ENCODE measurements at regions not wholly inside any gene's neighbourhood (a gene's known extent, or its start where the extent isn't known, plus 50 kb on each side); places are given as distances from the start of the nearest gene placed in this dataset.

DNA sequence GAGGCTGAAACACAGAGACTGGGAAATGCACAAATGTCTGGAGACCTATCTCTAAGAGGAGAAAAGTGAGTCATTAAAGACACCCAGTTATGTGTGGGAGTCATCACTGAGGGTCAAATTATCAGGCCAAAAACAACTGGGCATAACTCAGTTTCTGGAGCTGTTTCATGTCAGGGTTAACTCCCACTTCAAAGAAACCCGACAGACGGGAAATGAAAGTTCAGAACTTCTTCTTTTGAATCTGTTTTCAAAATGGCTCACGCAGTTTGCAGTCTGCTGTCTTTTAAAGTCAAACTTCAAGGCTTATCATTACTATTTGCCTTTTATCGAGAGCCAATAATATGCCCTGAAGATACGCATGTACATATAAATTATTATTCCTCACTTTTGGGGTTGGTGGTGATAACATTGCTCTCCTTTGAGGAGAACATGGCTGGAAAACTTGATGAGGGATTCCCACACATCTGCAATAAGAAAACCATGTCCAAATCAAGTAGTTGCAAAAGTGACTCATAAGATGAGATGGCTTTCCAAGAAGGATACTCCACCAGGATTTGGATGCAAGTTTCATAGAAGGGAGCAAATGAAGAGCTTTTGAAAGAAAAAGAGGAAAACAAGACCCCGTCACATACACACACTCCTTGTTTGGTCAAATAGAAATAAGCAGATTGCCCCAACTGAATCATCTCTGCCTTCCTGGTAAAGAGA, 341.4 kb downstream of the ADAMTS20 start (continued):
- no peak for TF ChIP-seq GRHL2 (CRISPR knock-in tag; IDR thresholded peaks at IDR 0.05; ENCODE audit: insufficient replicate concordance, severe bottlenecking)
- TF ChIP-seq ATF2 (CRISPR knock-in tag; IDR thresholded peaks at IDR 0.05; ENCODE audit: borderline replicate concordance, low read depth): no peak
- no peak for TF ChIP-seq ZNF532 (CRISPR knock-in tag; IDR thresholded peaks at IDR 0.05; ENCODE audit: borderline replicate concordance)

GRCh38 chr12:43208627-43209026, 343.4 kb downstream of the ADAMTS20 start:
- TF ChIP-seq ZNF423 (CRISPR knock-in tag; IDR thresholded peaks at IDR 0.05) (no peak), AFF4 (CRISPR knock-in tag; IDR thresholded peaks at IDR 0.05; ENCODE audit: borderline replicate concordance) (no peak), JUN (CRISPR knock-in tag; IDR thresholded peaks at IDR 0.05) (no peak), ZNF425 (CRISPR knock-in tag; conservative IDR thresholded peaks at IDR 0.05) (no peak)
- TF ChIP-seq, protein P1, sequence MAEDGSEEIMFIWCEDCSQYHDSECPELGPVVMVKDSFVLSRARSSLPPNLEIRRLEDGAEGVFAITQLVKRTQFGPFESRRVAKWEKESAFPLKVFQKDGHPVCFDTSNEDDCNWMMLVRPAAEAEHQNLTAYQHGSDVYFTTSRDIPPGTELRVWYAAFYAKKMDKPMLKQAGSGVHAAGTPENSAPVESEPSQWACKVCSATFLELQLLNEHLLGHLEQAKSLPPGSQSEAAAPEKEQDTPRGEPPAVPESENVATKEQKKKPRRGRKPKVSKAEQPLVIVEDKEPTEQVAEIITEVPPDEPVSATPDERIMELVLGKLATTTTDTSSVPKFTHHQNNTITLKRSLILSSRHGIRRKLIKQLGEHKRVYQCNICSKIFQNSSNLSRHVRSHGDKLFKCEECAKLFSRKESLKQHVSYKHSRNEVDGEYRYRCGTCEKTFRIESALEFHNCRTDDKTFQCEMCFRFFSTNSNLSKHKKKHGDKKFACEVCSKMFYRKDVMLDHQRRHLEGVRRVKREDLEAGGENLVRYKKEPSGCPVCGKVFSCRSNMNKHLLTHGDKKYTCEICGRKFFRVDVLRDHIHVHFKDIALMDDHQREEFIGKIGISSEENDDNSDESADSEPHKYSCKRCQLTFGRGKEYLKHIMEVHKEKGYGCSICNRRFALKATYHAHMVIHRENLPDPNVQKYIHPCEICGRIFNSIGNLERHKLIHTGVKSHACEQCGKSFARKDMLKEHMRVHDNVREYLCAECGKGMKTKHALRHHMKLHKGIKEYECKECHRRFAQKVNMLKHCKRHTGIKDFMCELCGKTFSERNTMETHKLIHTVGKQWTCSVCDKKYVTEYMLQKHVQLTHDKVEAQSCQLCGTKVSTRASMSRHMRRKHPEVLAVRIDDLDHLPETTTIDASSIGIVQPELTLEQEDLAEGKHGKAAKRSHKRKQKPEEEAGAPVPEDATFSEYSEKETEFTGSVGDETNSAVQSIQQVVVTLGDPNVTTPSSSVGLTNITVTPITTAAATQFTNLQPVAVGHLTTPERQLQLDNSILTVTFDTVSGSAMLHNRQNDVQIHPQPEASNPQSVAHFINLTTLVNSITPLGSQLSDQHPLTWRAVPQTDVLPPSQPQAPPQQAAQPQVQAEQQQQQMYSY (CRISPR knock-in tag; IDR thresholded peaks at IDR 0.05): no peak
- H3K4me3 Mint-ChIP-seq: no peak overlapping the region
- H3K4me1 Mint-ChIP-seq: peaks cover 3% of the 10 kb centered on the region; the same call in 1 of the 2 replicates
- CTCF ChIA-PET: no interaction called here
- H3K9me3 Mint-ChIP-seq: no peaks in the 10 kb centered on the region
- no peaks in the 10 kb centered on the region for H3K36me3 Mint-ChIP-seq
- DNase-seq (ENCODE audit: low spot score): no peak
- POLR2A ChIA-PET: no interaction called here
- no peak for ATAC-seq
- H3K27me3 Mint-ChIP-seq (ENCODE audit: low read depth): no peaks in the 10 kb centered on the region
- H3K27ac Mint-ChIP-seq: no peak overlapping the region

All from WTC11 (cell line).